GM18498 (cell line): ENCODE measurements at regions not wholly inside any gene's neighbourhood (a gene's known extent, or its start where the extent isn't known, plus 50 kb on each side); places are given as distances from the start of the nearest gene placed in this dataset.

Experiments
- ATAC-seq: cut with Tn5 transposase; IDR thresholded peaks from one replicate; pipeline ENCODE4 v1.9.1; 2021; ENCODE audit warnings: mild to moderate bottlenecking, moderate library complexity; ENCODE audit not compliant: unreplicated experiment

- ATAC-seq: no peak
These were observed 63.6 kb downstream of the NUDT12 start for GRCh38 chr5:103498800-103499551.

DNA sequence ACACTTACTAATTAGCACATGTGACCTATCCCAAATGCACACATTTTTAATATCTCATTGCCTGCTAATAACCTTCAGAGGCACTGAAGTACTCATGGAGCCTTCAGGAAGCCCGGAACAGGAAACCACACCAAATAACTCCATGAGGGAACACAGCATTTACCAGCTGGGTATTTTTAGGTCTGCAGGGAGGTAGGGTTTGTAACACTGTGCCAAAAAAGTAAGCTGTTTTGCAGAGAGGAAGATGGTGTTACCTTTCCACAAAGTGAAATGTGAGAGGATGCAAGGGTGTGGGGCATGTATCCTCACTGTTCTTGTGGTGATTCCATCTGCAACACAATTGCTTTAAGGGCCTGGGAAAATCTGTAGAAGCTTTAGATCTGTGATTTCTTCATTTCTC, 64.4 kb downstream of the NUDT12 start:
- ATAC-seq: no peak

- ATAC-seq: no peak
These were observed 64.8 kb downstream of the NUDT12 start for GRCh38 chr5:103497781-103498180.

GRCh38 chr5:103490030-103490739, 72.4 kb downstream of the NUDT12 start:
- ATAC-seq: no peak

DNA sequence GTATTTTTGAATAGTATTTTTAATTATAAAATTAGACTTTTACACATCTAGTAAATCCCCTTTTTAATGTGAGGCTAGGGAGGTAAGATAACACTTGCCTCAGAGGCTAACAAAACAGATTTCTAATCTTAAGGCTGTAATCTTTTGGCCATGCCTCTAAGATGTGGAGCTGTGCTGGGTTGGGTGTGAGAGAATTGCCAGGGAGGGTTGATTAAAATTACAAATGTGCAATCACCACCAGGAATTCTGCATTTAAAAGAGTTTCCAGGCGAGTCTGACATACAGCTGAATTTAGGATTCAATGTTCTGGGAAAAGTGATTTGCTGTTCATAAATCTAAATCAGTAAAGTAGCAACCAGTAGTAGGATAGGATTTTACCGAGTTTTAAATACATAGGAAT, 73.3 kb downstream of the NUDT12 start:
- no peak for ATAC-seq

DNA sequence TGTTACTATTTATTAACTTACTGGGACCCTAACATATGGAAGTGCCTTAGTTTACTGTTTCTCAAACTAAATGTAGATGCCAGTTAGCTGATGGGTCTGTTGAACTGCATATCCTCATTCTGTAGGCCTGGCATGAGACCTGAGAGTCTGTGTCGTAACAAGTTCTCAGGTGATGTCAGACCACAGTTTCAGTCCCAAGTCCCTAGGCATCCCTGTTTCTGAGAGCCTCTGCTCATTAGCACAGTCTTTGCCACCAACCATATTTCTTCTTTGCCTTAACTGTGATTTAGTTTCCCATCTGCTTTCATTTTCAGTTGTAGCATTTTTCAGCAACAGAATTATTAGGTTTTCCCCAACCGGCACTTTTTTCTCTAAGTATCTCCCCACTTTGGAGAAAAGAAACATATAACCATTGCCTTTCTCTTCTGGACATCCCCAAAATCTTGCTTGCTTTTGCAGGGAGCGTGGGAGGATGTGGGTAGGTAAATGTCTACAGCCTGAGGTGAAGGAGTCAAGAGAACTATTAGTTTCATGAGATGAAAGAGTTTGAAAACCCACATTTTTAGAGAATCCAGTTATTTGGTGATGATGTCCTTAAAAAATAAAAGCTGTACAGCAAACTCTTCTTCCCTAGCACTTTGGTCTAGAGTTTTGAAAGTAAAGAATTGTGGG, 74.6 kb downstream of the NUDT12 start:
- ATAC-seq: peak; percentile 72

GRCh38 chr5:103487218-103487617, 75.4 kb downstream of the NUDT12 start:
- ATAC-seq: no peak

DNA sequence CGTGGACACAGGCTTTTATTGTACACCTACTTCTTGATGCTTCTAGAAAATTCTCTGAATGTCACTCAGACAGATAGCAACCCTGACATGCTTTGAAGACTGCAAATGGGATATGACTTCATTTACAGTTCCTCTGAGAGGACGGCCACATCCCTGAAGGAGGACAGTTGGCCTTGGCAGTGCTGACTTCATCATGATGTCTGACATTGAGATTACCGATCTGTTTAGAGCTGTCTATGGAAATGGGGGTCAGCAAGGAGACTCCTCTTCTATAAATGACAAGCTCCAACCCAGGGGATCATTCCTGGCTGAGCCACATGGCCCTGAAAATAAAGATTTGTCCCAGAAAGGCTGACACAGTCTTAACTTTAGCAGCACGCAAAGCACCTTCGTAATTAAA, 75.8 kb downstream of the NUDT12 start:
- no peak for ATAC-seq

DNA sequence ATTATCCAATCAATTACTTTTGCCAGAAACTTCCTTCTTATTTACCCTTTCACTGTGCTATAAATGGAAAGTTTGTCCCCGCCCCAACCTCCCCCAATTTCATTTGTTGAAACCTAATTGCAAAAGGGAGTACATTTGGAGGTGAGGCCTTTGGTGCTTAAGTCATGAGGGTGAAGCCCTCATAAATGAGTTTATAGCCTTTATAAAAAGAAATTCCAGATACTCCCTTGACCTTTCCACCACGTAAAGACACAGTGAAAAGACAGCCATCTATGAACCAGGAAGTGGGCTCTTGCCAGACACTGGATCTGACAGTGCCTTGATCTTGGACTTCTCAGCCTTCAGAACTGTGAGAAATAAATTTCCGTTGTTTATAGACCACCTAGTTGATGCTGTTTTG, 82.3 kb downstream of the NUDT12 start:
- no peak for ATAC-seq

DNA sequence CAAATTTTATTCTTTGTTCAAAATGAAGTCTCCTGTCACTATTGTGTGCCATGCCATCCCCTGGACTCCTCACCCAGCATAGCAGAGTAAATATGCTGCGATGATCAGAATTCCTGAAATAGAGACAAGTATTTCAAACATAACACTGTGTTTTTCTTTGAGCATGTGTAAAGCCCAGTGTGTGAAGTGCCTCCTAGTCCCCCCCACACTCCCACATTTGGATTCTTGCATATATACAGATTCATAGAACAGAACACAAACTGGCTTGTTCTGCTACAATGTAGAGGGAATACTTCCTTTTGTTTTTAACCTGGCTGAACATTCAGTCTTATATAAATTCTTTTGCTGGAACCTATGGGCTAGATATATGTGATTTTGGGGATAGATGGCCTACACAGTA, 84.9 kb downstream of the NUDT12 start:
- no peak for ATAC-seq

- no peak for ATAC-seq
These were observed 85.8 kb downstream of the NUDT12 start for GRCh38 chr5:103476811-103477210.

DNA sequence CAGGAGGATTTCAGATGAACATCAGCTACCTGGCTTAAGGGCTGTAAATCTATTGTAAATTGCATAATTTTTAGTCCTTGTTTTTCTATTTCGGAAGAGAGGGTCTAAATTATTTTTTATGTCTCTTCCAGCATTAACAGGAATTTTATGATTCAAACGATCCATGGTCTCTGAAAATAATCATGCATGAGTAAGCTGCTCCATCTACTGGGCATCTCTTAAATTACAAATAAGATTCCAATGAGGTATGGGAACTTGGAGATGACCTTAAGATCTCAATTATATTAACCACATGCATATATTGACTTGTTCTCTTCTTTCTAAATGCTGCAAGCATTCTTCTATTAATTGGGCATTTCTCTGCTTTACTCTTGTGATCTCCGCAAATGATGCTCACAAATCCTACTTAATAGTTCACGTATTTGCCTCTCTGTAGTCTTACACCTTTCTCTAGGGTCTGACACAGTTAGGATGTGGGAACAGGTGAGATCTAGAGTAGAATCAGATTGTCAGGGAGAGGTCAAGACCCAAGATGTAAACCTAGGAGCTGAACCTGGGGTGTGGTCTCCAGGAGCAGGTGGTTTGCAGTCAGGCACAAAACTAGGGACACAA, 86.9 kb downstream of the NUDT12 start:
- no peak for ATAC-seq

GRCh38 chr5:103474677-103475076, 87.9 kb downstream of the NUDT12 start:
- ATAC-seq: no peak

GRCh38 chr5:103473725-103474124, 88.9 kb downstream of the NUDT12 start:
- no peak for ATAC-seq

- ATAC-seq: no peak
These were observed 89.8 kb downstream of the NUDT12 start for GRCh38 chr5:103472830-103473229.

DNA sequence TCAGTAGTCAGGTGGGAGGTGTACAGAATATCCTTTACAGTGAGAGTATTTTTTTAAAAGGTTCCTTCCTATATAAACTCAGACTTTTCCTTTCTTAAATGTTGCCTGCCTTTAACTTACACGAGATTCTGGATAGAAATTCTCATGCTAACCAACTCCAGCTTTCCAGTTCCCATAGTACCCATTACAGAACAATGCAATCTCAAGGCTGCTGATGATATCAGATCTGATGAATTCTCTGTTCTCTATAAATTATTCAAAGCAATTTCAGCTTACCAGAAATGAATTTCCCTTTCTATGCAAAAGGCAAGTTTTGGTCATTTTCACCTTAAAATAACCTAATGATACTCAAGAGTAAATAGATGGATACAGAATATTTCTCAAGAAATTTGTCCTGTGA, 90.3 kb downstream of the NUDT12 start:
- no peak for ATAC-seq

- ATAC-seq: no peak
These were observed 93.1 kb downstream of the NUDT12 start for GRCh38 chr5:103469288-103470040.

DNA sequence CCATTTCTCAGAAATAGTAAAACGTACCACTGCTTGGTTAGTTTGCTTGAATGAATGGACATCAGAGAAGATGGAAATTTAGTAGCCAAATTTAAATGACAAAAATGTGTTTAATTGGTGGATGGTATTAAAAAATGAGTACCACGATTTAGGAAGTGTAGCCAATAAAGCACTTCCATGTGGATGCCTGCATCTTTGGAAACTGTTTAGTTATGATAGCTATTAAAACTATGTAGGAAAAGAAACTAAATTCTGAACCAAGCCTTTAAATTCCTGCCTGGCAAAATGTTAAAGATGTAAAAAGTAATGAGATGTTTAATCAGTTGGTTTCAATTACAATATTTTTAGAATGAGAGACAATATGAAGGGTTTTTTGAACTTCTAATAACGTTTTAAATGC, 94.8 kb downstream of the NUDT12 start:
- ATAC-seq: no peak

DNA sequence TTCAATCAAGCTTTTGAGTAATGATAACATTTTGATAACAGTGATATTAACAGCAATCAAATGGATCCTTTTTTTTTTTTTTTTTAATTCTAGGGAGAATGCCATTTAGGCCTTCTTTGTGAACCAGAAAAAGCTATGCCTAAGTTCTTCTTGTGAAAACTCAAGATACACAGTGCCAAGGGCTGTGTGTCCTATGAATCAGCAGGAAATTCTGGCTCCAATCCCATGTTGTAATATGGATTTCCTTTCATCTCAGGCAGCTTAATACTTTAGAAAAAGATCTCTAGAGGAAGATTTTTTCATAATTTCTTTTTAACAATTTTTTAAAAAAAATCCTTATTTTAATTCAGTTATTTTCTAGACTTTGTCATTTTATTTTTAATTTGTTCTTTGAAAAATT, 96.1 kb downstream of the NUDT12 start:
- no peak for ATAC-seq

DNA sequence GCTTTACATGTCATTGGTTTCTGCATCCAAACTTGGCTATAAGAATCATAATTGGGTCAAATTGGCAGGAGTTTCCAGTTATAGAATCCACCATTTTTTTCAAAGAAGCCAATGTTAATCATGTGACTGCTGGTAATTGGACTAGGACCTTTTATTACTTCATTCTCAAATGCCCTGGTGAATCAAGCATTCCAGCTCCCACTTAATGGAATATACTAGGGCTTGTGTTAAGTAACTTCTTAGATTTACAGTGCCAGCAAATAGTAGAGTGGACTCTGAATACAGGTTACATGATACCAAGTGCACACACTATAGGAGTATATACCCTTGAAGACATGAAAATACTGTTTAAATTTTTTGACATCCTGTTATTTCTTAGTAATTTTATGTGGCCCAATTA, 96.7 kb downstream of the NUDT12 start:
- ATAC-seq: no peak
